ENCODE measurements at regions not wholly inside any gene's neighbourhood (a gene's known extent, or its start where the extent isn't known, plus 50 kb on each side); places are given as distances from the start of the nearest gene placed in this dataset.

- DNase-seq = no peak
These were observed 429.4 kb upstream of the PROK2 start for GRCh38 chr3:72214066-72214951.

DNA sequence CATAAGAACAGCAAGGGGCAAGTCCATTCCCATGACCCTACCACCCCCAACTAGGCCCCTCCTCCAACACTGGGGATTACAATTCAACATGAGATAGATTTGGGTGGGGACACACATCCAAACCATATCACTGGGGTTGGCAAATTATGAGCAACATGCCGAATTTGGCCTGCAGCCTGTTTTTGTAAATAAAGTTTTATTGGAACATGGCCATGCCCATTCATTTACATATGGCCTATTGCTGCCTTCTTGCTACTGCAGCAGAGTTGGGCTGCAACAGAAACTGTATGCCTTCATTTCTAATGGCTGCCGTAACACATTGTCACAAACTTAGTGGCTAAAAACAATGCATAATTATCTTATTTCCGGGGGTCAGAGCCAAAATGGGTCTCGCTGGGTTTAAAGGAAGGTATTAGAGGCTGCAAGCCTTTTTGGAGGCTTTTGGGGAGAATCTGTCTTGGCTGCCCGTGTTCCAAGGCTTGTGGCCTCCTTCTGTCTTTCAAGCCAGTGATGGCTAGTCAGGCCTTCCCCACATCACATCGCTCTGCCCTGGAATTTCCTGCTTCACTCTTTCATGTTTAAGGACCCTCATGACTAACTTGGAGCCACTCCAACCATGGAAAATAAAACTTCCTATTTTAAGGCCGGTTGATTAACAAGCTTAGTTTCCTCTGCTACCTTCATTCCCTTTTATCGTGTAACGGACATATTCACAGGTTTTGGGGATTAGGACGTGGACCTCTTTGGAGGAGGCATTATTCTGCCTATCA, 428.5 kb upstream of the PROK2 start:
- no peak for DNase-seq

DNA sequence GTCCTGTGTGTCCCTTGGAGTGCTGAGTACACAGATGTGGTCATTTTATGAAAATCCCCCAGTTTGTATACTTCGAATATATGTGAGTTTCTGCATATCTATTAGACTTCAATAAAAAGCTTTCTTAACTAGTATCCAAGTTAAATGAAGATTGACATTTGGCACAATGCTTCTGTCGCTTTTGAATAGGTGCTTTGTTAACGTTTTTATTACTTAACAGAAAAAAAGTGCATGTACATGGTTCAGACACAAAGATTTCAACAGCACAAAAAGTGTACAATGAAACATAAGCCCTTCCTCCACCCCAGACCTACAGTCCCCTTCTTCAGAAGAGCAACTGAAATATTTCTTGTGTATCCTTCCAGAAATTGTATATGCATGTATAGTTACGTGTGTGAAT, 427.4 kb upstream of the PROK2 start:
- no peak for DNase-seq

DNA sequence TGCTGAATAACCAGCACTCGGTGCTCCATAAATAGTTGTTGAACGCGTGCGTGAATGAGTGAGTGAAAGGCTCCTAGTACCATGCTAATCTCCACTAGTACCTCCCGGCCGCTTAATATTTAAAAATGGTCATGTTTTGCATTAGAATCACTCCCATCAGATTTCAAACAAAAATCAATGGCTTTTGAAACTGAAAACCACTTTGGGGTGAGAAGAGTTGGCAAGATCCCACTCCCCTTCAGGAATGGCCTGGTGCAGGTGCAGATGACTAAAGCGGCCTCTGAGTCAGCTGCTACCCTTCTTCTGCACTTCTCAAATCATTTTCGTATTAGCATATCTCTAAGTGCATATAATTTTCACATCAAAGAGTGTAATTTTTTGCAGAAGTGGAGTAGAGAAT, 425.3 kb upstream of the PROK2 start:
- no peak for DNase-seq

DNA sequence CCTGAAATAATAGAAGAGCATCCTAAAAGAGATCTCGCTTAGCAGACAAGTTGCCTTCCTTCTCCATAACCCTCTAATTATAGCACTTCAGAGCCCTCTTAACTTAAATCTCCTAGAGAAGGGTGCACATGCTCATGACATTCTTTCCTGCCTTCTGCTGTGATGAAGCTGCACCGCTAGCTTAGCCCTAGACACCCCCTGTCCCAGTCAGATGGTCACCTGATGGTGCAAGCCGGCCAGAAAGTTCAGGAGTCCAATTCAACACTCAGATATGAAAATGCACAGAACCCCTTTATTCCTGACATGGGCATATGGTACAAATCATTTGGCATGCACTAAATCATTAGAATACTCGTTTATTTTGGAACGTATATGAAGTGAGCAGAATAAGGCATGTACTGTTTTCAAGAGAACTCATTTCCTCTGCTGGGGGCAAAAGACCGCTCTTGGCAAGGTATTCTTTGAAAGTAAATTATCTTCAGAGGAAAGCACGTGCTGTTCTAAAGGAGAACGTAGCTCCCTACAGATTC, 420.4 kb upstream of the PROK2 start:
- no peak for DNase-seq

- no peak for DNase-seq
These were observed 419.5 kb upstream of the PROK2 start for GRCh38 chr3:72204452-72204851.

GRCh38 chr3:72203613-72204349, 418.8 kb upstream of the PROK2 start:
- DNase-seq = no peak

DNA sequence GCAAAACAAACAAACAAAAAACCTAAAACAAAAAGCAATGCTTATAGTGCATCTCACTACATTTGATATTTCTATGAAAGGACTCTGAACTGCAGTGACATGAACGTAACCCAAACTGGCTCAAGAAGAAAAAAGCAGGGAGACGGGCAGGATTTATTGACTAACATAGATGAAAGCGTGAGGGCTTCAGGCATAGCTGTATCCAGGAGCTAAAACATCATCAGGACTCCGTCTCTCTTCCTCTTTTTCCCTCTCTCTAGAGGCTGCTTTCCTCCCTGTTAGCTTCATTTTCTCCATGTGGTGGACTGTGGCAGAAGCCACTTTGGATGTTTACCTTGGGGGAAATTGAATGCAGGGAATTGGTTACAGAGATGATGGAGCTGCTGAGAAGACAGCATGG, 418.2 kb upstream of the PROK2 start:
- DNase-seq = no peak

- no peak for DNase-seq
These were observed 415.4 kb upstream of the PROK2 start for GRCh38 chr3:72200332-72200731.

DNA sequence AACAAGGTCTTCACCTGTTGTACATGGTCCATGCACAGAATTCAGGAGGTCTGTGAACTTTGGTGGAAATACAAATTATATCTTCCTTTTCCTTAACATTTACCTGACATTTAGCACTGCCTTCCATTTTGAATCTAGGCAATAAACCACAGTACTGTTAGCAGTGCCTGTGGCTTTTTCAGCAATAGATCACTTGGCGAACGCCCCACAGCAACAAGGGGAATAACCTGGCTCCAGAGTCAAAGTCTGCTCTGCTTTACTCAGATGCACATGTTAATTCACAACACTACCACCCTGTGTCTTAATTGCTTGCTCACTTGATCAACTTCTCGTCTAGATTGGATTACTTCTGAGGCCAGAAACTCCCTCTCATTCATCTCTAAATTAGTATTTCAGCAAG, 414.6 kb upstream of the PROK2 start:
- DNase-seq = no peak

- no peak for DNase-seq
These were observed 411.5 kb upstream of the PROK2 start for GRCh38 chr3:72196377-72196929.

- DNase-seq = no peak
These were observed 410.9 kb upstream of the PROK2 start for GRCh38 chr3:72195895-72196294.

GRCh38 chr3:72194458-72194857, 409.5 kb upstream of the PROK2 start:
- no peak for DNase-seq

DNA sequence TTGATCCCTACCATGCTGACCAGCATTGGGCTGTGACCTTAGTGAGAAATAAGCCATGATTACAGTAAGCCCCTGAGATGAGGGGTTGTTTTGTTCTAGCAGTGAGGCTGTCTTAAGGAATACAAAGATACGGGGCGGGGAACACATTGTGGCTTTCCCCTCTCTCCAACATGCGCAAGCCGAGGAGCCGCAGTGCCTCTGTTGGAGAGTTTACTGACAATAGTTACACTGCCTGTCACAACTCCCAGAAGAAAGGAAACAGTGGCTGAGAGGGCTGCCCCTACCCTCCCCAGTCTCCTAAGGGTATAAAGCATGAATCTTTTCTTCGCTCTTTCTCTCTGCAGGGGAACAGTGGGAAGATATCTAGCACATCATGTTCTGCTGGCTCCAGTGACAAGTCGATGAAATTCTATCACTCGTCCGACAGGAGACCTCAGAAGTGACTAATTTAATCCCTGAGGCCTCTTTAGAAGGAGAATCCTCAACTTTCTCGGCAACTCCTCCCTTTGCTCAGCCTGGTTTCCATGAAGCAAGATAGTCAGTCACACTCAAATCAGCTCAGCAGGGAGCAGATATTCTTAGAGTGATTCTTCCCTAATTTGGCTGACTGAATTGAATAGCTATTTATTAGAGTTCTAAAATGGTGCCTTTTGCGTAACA, 409.0 kb upstream of the PROK2 start:
- DNase-seq = no peak

GRCh38 chr3:72192572-72192971, 407.6 kb upstream of the PROK2 start:
- no peak for DNase-seq

DNA sequence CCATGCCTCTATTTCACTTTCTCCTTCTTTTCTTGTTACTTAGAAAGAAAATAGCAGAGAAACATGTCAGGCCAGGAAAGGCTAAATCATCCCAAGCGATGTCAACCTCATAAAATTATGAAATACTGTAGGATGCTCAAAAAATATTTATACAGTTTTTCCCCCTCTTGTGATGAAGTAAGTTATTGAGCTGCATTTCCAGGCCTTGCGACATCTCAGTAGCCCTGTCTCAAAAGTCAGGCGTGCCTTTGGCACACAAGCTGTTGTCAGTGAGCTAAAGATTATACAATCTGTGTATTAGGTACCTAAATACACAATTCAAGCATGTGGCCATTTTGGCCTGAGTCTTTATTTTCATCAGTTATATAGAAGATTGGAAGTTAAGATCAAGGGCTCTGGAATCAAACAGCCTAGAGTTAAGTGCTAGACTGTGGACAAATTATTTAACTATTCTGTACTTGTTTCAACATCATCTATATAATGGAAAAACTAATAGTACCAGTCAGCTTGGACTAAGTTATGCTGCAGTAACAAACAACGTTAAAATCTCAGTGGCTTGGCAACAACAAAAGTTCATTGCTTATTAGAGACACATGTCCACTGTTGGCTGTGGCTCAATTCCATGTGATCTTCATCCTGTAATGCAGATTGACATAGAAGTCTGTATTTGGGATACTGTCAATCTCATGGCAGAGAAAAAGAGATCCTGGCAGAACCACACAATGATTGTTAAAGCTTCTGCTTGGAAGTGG, 406.4 kb upstream of the PROK2 start:
- no peak for DNase-seq

- no peak for DNase-seq
These were observed 405.1 kb upstream of the PROK2 start for GRCh38 chr3:72190050-72190449.

DNA sequence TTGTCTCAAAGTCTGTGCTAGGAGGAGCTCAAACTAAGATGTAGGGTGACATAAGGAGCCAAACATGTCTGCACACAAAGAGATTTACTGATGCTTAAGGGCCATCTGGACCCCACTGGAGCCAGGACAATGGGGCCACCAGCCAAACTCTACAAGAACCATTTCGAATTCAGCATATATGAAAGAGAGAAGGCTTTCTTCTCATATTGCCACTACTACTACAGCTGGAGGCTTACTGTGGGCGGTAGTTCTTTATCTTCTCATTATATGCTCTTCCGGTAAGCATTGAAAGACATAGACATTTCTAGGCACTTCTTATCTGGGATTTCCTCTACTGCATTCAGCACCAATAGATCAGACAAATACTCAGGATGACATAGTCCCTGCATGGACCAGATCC, 404.4 kb upstream of the PROK2 start:
- DNase-seq = no peak

DNA sequence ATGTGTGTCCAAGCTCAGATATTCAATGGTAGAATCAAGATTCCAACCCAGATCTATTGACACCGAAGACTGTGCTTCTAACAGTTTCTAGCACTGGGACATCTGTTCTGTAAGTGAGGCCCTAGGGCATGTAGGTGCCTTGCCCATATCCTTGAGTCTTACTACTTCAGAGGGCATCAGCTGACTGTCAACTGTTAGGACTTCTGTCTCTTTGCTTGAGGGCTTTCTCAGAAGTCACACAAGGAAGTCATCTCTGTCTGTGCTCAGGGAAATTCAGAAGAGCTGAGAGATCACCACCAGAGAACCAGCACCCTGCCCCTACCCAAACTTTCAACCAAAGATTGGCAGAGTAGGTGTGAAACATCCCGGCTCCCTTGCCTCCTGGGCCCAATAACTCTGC, 403.6 kb upstream of the PROK2 start:
- no peak for DNase-seq

DNA sequence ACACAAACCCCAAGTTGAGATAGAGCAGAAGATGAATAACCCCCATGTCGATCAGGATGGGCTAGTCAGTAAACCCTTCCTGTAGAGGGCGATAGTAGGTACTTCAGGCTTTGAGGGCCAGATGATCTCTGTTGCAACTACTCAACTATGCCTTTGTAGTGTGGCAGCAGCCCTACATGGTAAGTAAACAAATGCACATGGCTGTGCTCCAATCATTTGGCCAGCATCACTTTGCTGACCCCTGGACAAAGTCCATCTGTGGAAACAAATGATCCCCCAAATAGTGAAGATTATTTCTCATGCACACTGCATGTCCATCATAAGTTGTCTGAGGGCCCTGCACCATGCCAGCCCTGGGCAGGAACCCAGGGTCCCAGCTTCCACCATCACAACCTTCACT, 402.2 kb upstream of the PROK2 start:
- DNase-seq = no peak

DNA sequence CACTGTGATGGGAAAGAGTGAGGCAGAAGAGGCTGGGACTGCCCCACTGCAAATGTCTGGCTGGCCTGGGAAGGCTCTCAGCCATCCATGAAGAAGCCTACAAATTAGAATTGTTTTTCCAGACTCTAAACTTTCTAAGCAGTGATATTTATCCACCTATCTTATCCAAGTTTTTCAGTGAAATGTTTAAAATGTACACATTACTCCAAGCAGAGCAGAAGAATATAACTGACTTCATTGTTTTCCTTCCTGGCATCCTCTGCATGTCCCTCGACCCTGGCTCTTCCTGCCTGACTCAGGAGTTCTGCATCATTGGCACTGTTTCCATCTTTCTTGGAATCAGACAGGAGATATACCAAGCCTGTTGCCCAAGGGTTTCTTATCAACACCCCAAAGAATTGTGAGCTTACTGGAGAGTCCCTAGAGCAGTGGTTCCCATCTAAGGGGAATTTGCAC, 401.5 kb upstream of the PROK2 start:
- DNase-seq = no peak

Data from activated effector memory CD4-positive, alpha-beta T cell treated with anti-CD3 and anti-CD28 coated beads, Interleukin-2, amount 50 U/mL, for 16 hours (primary cell).